GM21381 (cell line): ENCODE measurements at regions not wholly inside any gene's neighbourhood (a gene's known extent, or its start where the extent isn't known, plus 50 kb on each side); places are given as distances from the start of the nearest gene placed in this dataset.

ENCODE experiments used
- ATAC-seq: cut with Tn5 transposase; IDR thresholded peaks from one replicate; pipeline ENCODE4 v1.9.1; 2021; ENCODE audit warnings: mild to moderate bottlenecking, moderate library complexity; ENCODE audit not compliant: unreplicated experiment

- ATAC-seq: no peak
These were observed 468.1 kb upstream of the AKR1E2 start for GRCh38 chr10:4357911-4358310.

GRCh38 chr10:4355350-4355749 is 470.7 kb upstream of the AKR1E2 start:
- no peak for ATAC-seq

GRCh38 chr10:4354382-4354812 is 471.6 kb upstream of the AKR1E2 start:
- ATAC-seq: no peak

- no peak for ATAC-seq
These were observed 472.0 kb upstream of the AKR1E2 start for GRCh38 chr10:4353964-4354363.

- no peak for ATAC-seq
These were observed 472.9 kb upstream of the AKR1E2 start for GRCh38 chr10:4353059-4353655.

GRCh38 chr10:4352414-4352961 is 473.5 kb upstream of the AKR1E2 start:
- ATAC-seq: no peak

GRCh38 chr10:4351723-4352413 is 474.1 kb upstream of the AKR1E2 start:
- no peak for ATAC-seq

GRCh38 chr10:4347397-4347796 is 478.6 kb upstream of the AKR1E2 start:
- no peak for ATAC-seq

- no peak for ATAC-seq
These were observed 479.9 kb upstream of the AKR1E2 start for GRCh38 chr10:4345877-4346646.

GRCh38 chr10:4344492-4344994 is 481.5 kb upstream of the AKR1E2 start:
- no peak for ATAC-seq

GRCh38 chr10:4343873-4344272 is 482.1 kb upstream of the AKR1E2 start:
- no peak for ATAC-seq

GRCh38 chr10:4343091-4343490 is 482.9 kb upstream of the AKR1E2 start:
- ATAC-seq: no peak

- ATAC-seq: no peak
These were observed 487.2 kb upstream of the AKR1E2 start for GRCh38 chr10:4338768-4339167.

- ATAC-seq: no peak
These were observed 488.4 kb upstream of the AKR1E2 start for GRCh38 chr10:4337563-4337962.

GRCh38 chr10:4334871-4335270 is 491.1 kb upstream of the AKR1E2 start:
- ATAC-seq: no peak

GRCh38 chr10:4334015-4334414 is 492.0 kb upstream of the AKR1E2 start:
- no peak for ATAC-seq

- ATAC-seq: no peak
These were observed 492.5 kb upstream of the AKR1E2 start for GRCh38 chr10:4333459-4333894.

- no peak for ATAC-seq
These were observed 493.1 kb upstream of the AKR1E2 start for GRCh38 chr10:4332764-4333458.

GRCh38 chr10:4331150-4331549 is 494.9 kb upstream of the AKR1E2 start:
- ATAC-seq: no peak

GRCh38 chr10:4330636-4331035 is 495.4 kb upstream of the AKR1E2 start:
- ATAC-seq: no peak

- no peak for ATAC-seq
These were observed 496.8 kb upstream of the AKR1E2 start for GRCh38 chr10:4329225-4329624.
